ENCODE measurements at regions not wholly inside any gene's neighbourhood (a gene's known extent, or its start where the extent isn't known, plus 50 kb on each side); places are given as distances from the start of the nearest gene placed in this dataset.

DNA sequence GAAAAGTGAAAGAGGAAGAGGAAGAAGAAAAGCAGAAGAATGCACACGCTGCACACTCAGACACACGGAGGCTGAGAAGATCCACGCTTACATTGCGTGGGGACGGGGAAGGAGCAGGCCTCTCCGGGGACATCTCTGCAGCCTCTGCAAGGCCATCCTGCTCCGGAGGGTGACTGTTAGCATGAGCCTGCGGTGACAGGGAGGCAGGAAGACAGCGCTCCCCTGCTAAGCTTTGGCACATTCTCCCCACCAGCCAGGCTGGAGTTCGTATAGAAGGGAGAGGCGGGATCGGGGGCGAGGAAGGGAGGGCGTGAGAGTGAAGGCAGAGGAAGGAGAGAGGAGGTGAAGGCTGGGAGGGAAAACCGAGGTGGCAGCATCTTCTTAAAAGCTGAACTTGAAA lies 366.0 kb upstream of the SHH start:
- TF ChIP-seq, protein P1, sequence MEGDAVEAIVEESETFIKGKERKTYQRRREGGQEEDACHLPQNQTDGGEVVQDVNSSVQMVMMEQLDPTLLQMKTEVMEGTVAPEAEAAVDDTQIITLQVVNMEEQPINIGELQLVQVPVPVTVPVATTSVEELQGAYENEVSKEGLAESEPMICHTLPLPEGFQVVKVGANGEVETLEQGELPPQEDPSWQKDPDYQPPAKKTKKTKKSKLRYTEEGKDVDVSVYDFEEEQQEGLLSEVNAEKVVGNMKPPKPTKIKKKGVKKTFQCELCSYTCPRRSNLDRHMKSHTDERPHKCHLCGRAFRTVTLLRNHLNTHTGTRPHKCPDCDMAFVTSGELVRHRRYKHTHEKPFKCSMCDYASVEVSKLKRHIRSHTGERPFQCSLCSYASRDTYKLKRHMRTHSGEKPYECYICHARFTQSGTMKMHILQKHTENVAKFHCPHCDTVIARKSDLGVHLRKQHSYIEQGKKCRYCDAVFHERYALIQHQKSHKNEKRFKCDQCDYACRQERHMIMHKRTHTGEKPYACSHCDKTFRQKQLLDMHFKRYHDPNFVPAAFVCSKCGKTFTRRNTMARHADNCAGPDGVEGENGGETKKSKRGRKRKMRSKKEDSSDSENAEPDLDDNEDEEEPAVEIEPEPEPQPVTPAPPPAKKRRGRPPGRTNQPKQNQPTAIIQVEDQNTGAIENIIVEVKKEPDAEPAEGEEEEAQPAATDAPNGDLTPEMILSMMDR (IDR thresholded peaks at IDR 0.05; ENCODE audit: extremely low read depth in 1 of 2, insufficient read depth in 1 of 2, low read depth in 1 of 2, low read length in 2 of 2), result no peak
- TF ChIP-seq, protein P2, sequence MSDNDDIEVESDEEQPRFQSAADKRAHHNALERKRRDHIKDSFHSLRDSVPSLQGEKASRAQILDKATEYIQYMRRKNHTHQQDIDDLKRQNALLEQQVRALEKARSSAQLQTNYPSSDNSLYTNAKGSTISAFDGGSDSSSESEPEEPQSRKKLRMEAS (IDR thresholded peaks at IDR 0.05; ENCODE audit: insufficient read depth, insufficient read length), result no peak
